Activated T-cell treated with anti-CD3 and anti-CD28 coated beads, Interleukin-2, amount 50 U/mL, for 72 hours (primary cell): ENCODE measurements at regions not wholly inside any gene's neighbourhood (a gene's known extent, or its start where the extent isn't known, plus 50 kb on each side); places are given as distances from the start of the nearest gene placed in this dataset.
A peak's percentile ranks its signal among the peaks of the same experiment; 100 is the strongest.

Source experiments
- ATAC-seq, 2 donors: fragments of 150-1000 bp; cut with Tn5 transposase; replicated peaks in 1 of 2; 2 replicates each; pipeline ENCODE4 v1.10.0; 2021; ENCODE audit warnings: moderate library complexity in 2 of 2, mild to moderate bottlenecking in 1 of 2
- DNase-seq, 2 donors: peaks; one replicate each; pipeline ENCODE4 v3.0.0; 2021 to 2022; ENCODE audit warnings: mixed read lengths in 1 of 2
- H3K27ac Mint-ChIP-seq: one replicate; pipeline ENCODE4 v1.8.0; 2022; ENCODE audit warnings: mild to moderate bottlenecking, moderate library complexity, mixed read lengths
- H3K27me3 Mint-ChIP-seq: one replicate; pipeline ENCODE4 v1.8.0; 2022; ENCODE audit warnings: low read depth, mixed read lengths
- H3K36me3 Mint-ChIP-seq, 2 donors: one replicate each; pipeline ENCODE4 v1.8.0; 2022; ENCODE audit warnings: mixed read lengths in 2 of 2, mild to moderate bottlenecking in 1 of 2; ENCODE audit not compliant: insufficient read depth in 2 of 2
- H3K4me1 Mint-ChIP-seq: one replicate; pipeline ENCODE4 v1.8.0; 2022; ENCODE audit warnings: low read depth, mixed read lengths
- H3K4me3 Mint-ChIP-seq, 2 donors: one replicate each; pipeline ENCODE4 v1.8.0; 2022; ENCODE audit warnings: mild to moderate bottlenecking in 2 of 2, mixed read lengths in 2 of 2, moderate library complexity in 2 of 2
- H3K9me3 Mint-ChIP-seq, 2 donors: one replicate each; pipeline ENCODE4 v1.8.0; 2022; ENCODE audit warnings: mixed read lengths in 2 of 2

DNA sequence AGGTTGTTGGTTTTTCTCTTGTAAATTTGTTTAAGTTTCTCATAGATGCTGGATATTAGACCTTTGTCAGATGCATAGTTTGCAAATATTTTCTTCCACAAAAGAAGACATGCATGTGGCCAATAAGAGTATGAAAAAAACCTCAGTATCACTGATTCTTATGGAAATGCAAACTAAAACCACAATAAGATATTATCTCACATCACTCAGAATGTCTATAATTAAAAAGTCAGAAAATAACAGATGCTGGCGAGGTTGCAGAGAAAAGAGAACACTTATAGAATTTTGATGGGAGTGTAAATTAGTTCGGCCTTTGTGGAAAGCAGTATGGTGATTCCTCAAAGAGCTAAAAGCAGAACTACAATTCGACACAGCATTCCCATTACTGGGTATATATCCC lies 1355.6 kb downstream of the FAM133A start:
- Mint-ChIP-seq H3K4me1 (no peaks in the 10 kb centered on the region), H3K36me3 (no peaks in the 10 kb centered on the region), H3K9me3 (peaks cover 0 to 3% of the 10 kb centered on the region in 2 donors), H3K27me3 (no peaks in the 10 kb centered on the region), H3K27ac (no peak overlapping the region), H3K4me3 (no peak overlapping the region)
- ATAC-seq (no peak), DNase-seq (no peak)

DNA sequence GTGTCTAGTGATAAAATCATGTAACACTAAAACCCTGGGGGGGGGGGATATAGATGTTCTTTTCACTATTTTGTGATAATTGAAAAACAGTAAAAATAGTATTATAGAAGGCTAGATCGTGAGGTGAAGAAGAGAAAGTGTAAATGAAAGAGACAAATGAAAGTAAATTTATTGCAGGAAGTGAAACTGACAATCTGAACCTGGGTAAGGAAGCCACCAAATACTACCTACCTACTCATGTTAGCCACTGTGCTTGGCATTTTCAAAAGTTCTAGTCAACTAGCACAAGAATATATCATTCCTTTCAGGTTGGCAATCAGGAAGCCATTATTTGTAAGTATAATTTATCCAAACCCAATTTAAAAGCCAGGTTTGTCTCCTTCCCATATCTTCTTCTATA lies 1366.1 kb downstream of the FAM133A start:
- Mint-ChIP-seq H3K36me3 (no peaks in the 10 kb centered on the region), H3K9me3 (no peaks in the 10 kb centered on the region), H3K4me3 (no peak overlapping the region), H3K4me1 (no peaks in the 10 kb centered on the region), H3K27me3 (no peaks in the 10 kb centered on the region), H3K27ac (no peak overlapping the region)
- ATAC-seq (no peak), DNase-seq (no peak)

DNA sequence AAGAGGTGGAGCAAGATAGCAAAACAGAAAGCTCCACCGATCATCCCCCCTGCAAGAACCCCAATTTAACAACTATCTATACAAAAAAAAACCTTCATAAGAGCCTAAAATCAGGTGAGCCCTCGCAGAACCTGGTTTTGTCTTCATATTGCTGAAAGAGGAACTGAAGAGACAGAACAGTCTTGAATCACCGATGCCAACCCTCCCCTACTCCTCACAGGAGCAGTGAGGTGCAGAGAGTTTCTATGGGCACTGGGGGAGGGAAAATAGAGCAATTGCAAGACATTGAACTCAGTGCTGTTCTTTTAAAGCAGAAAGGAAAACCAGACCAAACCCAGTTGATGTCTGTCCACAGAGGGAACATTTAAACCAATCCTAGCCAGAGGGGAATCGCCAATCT lies 1370.3 kb downstream of the FAM133A start:
- no peaks in the 10 kb centered on the region for H3K4me1 Mint-ChIP-seq
- H3K4me3 Mint-ChIP-seq: no peak overlapping the region
- no peaks in the 10 kb centered on the region for H3K27me3 Mint-ChIP-seq
- ATAC-seq (no peak), DNase-seq (no peak)
- H3K9me3 Mint-ChIP-seq: no peaks in the 10 kb centered on the region
- H3K27ac Mint-ChIP-seq: no peak overlapping the region
- H3K36me3 Mint-ChIP-seq: no peaks in the 10 kb centered on the region

DNA sequence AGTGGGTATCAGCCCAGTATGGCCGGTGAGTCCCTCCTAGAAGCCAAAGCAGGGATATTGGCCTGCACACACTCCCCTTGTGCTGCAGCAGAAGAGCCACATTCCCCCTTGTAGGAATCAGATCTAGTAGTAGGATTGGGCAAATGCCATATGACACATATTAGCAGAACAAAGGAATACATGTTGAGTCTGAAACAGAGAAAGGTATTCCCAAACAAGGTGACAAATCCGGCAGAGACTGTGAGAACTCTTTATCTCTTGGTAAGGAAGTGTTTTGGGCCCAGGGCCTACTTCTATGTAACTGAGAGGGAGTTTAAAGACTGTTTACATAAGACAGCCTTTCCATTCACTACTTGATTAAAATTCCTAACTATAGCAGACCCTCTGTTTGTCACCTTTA lies 1382.0 kb downstream of the FAM133A start:
- H3K4me3 Mint-ChIP-seq: no peak overlapping the region
- ATAC-seq (no peak), DNase-seq (no peak)
- no peaks in the 10 kb centered on the region for H3K27me3 Mint-ChIP-seq
- no peak overlapping the region for H3K27ac Mint-ChIP-seq
- H3K4me1 Mint-ChIP-seq: no peaks in the 10 kb centered on the region
- H3K9me3 Mint-ChIP-seq: peaks cover 0 to 2% of the 10 kb centered on the region in 2 donors
- peaks cover 0 to 1% of the 10 kb centered on the region in 2 donors for H3K36me3 Mint-ChIP-seq

- Mint-ChIP-seq H3K4me1 (no peaks in the 10 kb centered on the region), H3K27me3 (no peaks in the 10 kb centered on the region), H3K36me3 (peaks cover 0 to 1% of the 10 kb centered on the region in 2 donors), H3K27ac (no peak overlapping the region), H3K4me3 (no peak overlapping the region), H3K9me3 (no peaks in the 10 kb centered on the region)
- DNase-seq: no peak
- no peak for ATAC-seq
These were observed 1382.9 kb downstream of the FAM133A start for GRCh38 chrX:95056901-95057300.

DNA sequence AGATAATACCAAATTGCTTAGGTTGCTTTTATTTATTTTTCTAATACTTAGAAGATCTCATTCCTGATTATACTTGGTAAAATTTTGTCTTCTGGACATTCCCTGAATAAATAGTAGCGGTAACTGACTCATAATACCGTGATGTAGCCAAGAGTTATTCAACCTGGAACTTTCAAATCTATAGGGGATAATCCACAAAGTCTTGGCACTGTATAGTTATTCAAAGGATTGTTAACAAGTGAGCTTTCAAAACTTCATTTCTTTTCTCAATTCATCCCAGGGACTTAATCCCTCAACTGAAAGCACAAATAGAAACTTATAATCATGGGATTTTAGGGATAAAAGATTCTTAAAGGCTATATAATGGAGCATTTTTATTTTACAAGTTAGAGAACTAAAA lies 1383.3 kb downstream of the FAM133A start:
- ATAC-seq: no peak
- no peak for DNase-seq
- H3K4me1 Mint-ChIP-seq: no peaks in the 10 kb centered on the region
- no peak overlapping the region for H3K4me3 Mint-ChIP-seq
- H3K36me3 Mint-ChIP-seq: peaks cover 0 to 1% of the 10 kb centered on the region in 2 donors
- H3K27ac Mint-ChIP-seq: no peak overlapping the region
- no peaks in the 10 kb centered on the region for H3K9me3 Mint-ChIP-seq
- no peaks in the 10 kb centered on the region for H3K27me3 Mint-ChIP-seq

DNA sequence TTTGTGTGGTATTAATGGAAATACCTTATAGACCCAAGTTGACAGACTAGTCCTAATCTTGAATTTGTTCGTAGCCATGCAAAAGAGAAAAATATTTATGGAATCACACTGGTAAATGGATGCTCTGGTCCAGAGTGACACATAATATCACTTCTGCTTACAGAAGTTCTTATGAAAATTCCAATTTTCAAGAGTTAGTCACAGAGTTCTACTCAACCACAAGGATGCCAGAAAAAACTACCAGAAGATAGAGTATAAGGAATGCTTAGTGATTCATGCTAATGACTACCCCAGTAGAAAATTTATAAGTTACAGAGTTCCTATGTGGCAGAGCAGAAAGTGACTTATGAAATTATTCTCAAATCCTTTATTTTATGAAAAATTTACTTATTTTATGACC lies 1384.8 kb downstream of the FAM133A start:
- H3K4me3 Mint-ChIP-seq: no peak overlapping the region
- H3K27ac Mint-ChIP-seq: no peak overlapping the region
- no peak for DNase-seq
- no peak for ATAC-seq
- peaks cover 0 to 1% of the 10 kb centered on the region in 2 donors for H3K36me3 Mint-ChIP-seq
- H3K27me3 Mint-ChIP-seq: no peaks in the 10 kb centered on the region
- no peaks in the 10 kb centered on the region for H3K4me1 Mint-ChIP-seq
- no peaks in the 10 kb centered on the region for H3K9me3 Mint-ChIP-seq

- H3K9me3 Mint-ChIP-seq: no peaks in the 10 kb centered on the region
- no peak for ATAC-seq
- H3K27ac Mint-ChIP-seq: no peak overlapping the region
- no peaks in the 10 kb centered on the region for H3K4me1 Mint-ChIP-seq
- H3K36me3 Mint-ChIP-seq: peaks cover 0 to 1% of the 10 kb centered on the region in 2 donors
- DNase-seq: no peak
- H3K4me3 Mint-ChIP-seq: no peak overlapping the region
- no peaks in the 10 kb centered on the region for H3K27me3 Mint-ChIP-seq
These were observed 1385.9 kb downstream of the FAM133A start for GRCh38 chrX:95059909-95060308.

DNA sequence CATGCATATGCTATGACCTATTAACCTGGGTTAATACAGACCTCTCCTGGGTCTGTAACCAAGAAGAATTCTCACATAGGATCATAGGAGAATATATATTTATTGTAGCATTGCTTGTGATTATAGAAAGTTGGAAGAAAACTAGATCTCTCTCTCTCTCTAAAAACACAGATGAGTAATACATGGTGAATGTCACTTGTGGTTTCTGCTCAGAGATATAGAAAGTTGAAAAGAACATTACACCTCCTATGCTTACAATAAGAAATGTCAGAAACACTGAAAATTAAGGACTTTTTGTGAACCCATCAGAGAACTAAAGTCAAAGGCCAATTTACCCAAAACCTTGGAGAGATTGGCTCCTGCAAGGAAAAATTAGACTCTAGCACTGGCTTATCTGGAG lies 1389.5 kb downstream of the FAM133A start:
- Mint-ChIP-seq H3K27ac (no peak overlapping the region), H3K4me1 (no peaks in the 10 kb centered on the region), H3K27me3 (peaks cover 8% of the 10 kb centered on the region), H3K9me3 (no peaks in the 10 kb centered on the region), H3K36me3 (peaks cover 0 to 1% of the 10 kb centered on the region in 2 donors), H3K4me3 (no peak overlapping the region)
- ATAC-seq (no peak), DNase-seq (no peak)

- Mint-ChIP-seq H3K4me1 (no peaks in the 10 kb centered on the region), H3K27me3 (peaks cover 14% of the 10 kb centered on the region), H3K4me3 (no peak overlapping the region), H3K9me3 (no peaks in the 10 kb centered on the region), H3K27ac (no peak overlapping the region), H3K36me3 (no peaks in the 10 kb centered on the region)
- no peak for ATAC-seq
- DNase-seq: no peak
These were observed 1391.1 kb downstream of the FAM133A start for GRCh38 chrX:95065151-95065550.

GRCh38 chrX:95071052-95071451 lies 1397.0 kb downstream of the FAM133A start:
- Mint-ChIP-seq H3K9me3 (peaks cover 0 to 2% of the 10 kb centered on the region in 2 donors), H3K36me3 (no peaks in the 10 kb centered on the region), H3K4me3 (no peak overlapping the region), H3K27ac (no peak overlapping the region), H3K27me3 (peaks cover 30% of the 10 kb centered on the region), H3K4me1 (no peaks in the 10 kb centered on the region)
- DNase-seq: no peak
- no peak for ATAC-seq

- Mint-ChIP-seq H3K4me1 (no peaks in the 10 kb centered on the region), H3K9me3 (peaks cover 0 to 2% of the 10 kb centered on the region in 2 donors), H3K27ac (no peak overlapping the region), H3K36me3 (no peaks in the 10 kb centered on the region), H3K4me3 (no peak overlapping the region), H3K27me3 (peaks cover 27% of the 10 kb centered on the region)
- DNase-seq (no peak), ATAC-seq (no peak)
These were observed 1397.6 kb downstream of the FAM133A start for GRCh38 chrX:95071621-95072020.

- Mint-ChIP-seq H3K27ac (no peak overlapping the region), H3K9me3 (peaks cover 1 to 4% of the 10 kb centered on the region in 2 donors), H3K4me3 (no peak overlapping the region), H3K4me1 (no peaks in the 10 kb centered on the region), H3K36me3 (no peaks in the 10 kb centered on the region), H3K27me3 (peaks cover 21% of the 10 kb centered on the region)
- no peak for ATAC-seq
- peak in 1 of 2 donors; percentile 2 for DNase-seq
These were observed 1402.4 kb downstream of the FAM133A start for GRCh38 chrX:95076449-95076848.

GRCh38 chrX:95101851-95102390 lies 1427.9 kb downstream of the FAM133A start:
- ATAC-seq: no peak
- H3K36me3 Mint-ChIP-seq: no peaks in the 10 kb centered on the region
- no peaks in the 10 kb centered on the region for H3K4me1 Mint-ChIP-seq
- no peak overlapping the region for H3K27ac Mint-ChIP-seq
- DNase-seq: no peak
- no peaks in the 10 kb centered on the region for H3K27me3 Mint-ChIP-seq
- no peak overlapping the region for H3K4me3 Mint-ChIP-seq
- H3K9me3 Mint-ChIP-seq: peaks cover 0 to 2% of the 10 kb centered on the region in 2 donors
